ENCODE measurements at regions not wholly inside any gene's neighbourhood (a gene's known extent, or its start where the extent isn't known, plus 50 kb on each side); places are given as distances from the start of the nearest gene placed in this dataset.

- POLR2A ChIA-PET: no interaction called here
- TF ChIP-seq CBX3 (IDR thresholded peaks at IDR 0.05; ENCODE audit: low read depth): no peak
- no peak for TF ChIP-seq CTCF (IDR thresholded peaks at IDR 0.05 in 2 of 3, conservative IDR thresholded peaks at IDR 0.05 in 1 of 3; ENCODE audit: borderline replicate concordance in 1 of 3, insufficient read depth in 1 of 3, low read depth in 2 of 3, low read length in 2 of 3)
- TF ChIP-seq SP1 (IDR thresholded peaks at IDR 0.05; ENCODE audit: low read depth): no peak
- no peak for TF ChIP-seq RAD21 (IDR thresholded peaks at IDR 0.05; ENCODE audit: low read depth)
- TF ChIP-seq FOSL1 (IDR thresholded peaks at IDR 0.05; ENCODE audit: low read depth): no peak
- no peak for TF ChIP-seq POLR2A (IDR thresholded peaks at IDR 0.05; ENCODE audit: borderline replicate concordance, extremely low read depth, insufficient read depth, insufficient read length)
- TF ChIP-seq JUND (IDR thresholded peaks at IDR 0.05): no peak
- no peak for TF ChIP-seq YY1 (IDR thresholded peaks at IDR 0.05; ENCODE audit: extremely low read depth, insufficient replicate concordance, low read depth, low read length)
- no peak for TF ChIP-seq EZH2phosphoT487 (IDR thresholded peaks at IDR 0.05; ENCODE audit: borderline replicate concordance)
- no peak for TF ChIP-seq ATF3 (IDR thresholded peaks at IDR 0.05)
- no peak for TF ChIP-seq REST (IDR thresholded peaks at IDR 0.05; ENCODE audit: low read depth)
- TF ChIP-seq CEBPB (IDR thresholded peaks at IDR 0.05; ENCODE audit: low read depth): no peak
- TF ChIP-seq SRF (IDR thresholded peaks at IDR 0.05; ENCODE audit: low read depth): no peak
- TF ChIP-seq EZH2 (IDR thresholded peaks at IDR 0.05): no peak
- TF ChIP-seq MAX (IDR thresholded peaks at IDR 0.05): no peak
- no peak for TF ChIP-seq POLR2AphosphoS5 (IDR thresholded peaks at IDR 0.05; ENCODE audit: low read depth, low read length)
- no peak for TF ChIP-seq ELF1 (IDR thresholded peaks at IDR 0.05; ENCODE audit: borderline replicate concordance, low read depth)
- TF ChIP-seq ZFX (IDR thresholded peaks at IDR 0.05): no peak
Measured at GRCh38 chr10:8511026-8511425, 456.5 kb downstream of the GATA3 start.

More at GRCh38 chr10:8511026-8511425, 456.5 kb downstream of the GATA3 start:
- H3K9ac ChIP-seq (ENCODE audit: low read length): no peak overlapping the region
- no peak overlapping the region for H2AFZ ChIP-seq (ENCODE audit: low read depth, low read length, poor library complexity, severe bottlenecking)
- no peaks in the 10 kb centered on the region for H3K9me2 ChIP-seq (ENCODE audit: insufficient read depth)
- no peak overlapping the region for H3K4me3 ChIP-seq (replicated peaks in 1 of 2; ENCODE audit: low read depth in 1 of 2, low read length in 2 of 2)
- BruUV-seq (replicated peaks): no TSS peak
- no peak overlapping the region for H3K27ac ChIP-seq (ENCODE audit: low read depth, low read length)
- no peaks in the 10 kb centered on the region for H3K27me3 ChIP-seq (ENCODE audit: insufficient read depth, low read length)
- H3K79me2 ChIP-seq (ENCODE audit: insufficient read depth, low read length): no peaks in the 10 kb centered on the region
- ChIA-PET CTCF (no interaction called here), RAD21 (ENCODE audit: low non-redundant PET in 1 of 2, low total read pairs in 2 of 2, uncharacterized antibody in 2 of 2, unreplicated experiment in 2 of 2) (no interaction called here)
- H3K4me2 ChIP-seq (ENCODE audit: low read length): no peak overlapping the region
- H3K4me1 ChIP-seq (ENCODE audit: control insufficient read depth in 1 of 2, insufficient read depth in 2 of 2, low read length in 2 of 2): no peaks in the 10 kb centered on the region
- DNase-seq (ENCODE audit: low read depth, low spot score) (no peak), ATAC-seq (no peak)
- intact Hi-C loops (cut with micrococcal nuclease): loop anchor here (1.0 kb wide), 1 partner anchor 21 kb away; no protein-coding TSS in a partner anchor
- H4K20me1 ChIP-seq (ENCODE audit: insufficient read depth): no peaks in the 10 kb centered on the region
- H3K9me3 ChIP-seq (ENCODE audit: control insufficient read depth in 1 of 2, insufficient read depth in 1 of 2, low read depth in 1 of 2, low read length in 2 of 2): no peaks in the 10 kb centered on the region; a peak in 2 of 4 replicates
- no peaks in the 10 kb centered on the region for H3K36me3 ChIP-seq (ENCODE audit: control insufficient read depth in 1 of 2, insufficient read depth in 2 of 2, low read length in 2 of 2)

All from HCT116 (cell line).